Kidney capillary endothelial cell (primary cell): ENCODE measurements at regions not wholly inside any gene's neighbourhood (a gene's known extent, or its start where the extent isn't known, plus 50 kb on each side); places are given as distances from the start of the nearest gene placed in this dataset.

Experiments
- DNase-seq: peaks from one replicate; pipeline ENCODE4 v3.0.0-alpha.2; 2018; ENCODE audit warnings: low spot score

DNA sequence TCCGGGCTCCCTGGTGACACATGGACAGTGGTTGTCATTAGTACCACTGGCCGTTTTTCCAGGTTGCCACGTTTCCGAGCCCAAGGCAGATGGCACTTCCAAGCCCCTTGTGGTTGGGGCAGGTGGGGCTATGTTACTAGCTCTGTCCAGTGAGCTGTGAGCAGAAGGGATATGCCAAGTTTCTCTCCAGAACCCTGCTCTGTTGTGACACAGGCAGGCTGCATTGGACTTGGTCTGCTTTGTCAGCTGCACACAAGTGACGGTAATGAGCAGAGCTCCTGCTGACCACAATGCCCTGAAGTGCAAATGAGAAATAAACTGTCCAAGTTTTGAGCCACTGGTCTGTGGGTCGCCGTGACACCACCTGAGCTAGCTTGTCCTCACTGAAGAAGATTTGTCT lies 118.8 kb downstream of the GYPC start:
- DNase-seq = no peak

- no peak for DNase-seq
Measured at GRCh38 chr2:126775300-126775985, 119.5 kb downstream of the GYPC start.

DNA sequence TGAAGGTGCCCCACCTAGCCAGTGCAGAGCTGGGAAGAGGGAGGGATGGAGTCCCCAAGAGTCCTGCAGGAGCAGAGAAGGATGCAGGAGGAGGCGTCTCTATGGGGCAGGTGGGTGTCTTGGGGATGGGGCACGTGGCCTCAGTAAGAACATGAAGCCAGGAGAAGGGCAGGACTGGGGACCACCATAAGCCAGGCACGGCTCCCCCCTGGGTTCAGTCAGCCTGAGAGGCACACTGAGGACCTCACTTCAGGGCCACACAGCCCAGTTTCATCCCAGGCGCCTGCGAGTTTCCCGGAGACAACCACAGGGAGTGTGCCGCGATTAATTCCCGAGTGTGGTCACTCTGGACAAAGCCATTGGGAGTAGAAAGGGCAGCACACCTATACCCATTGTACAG lies 120.3 kb downstream of the GYPC start:
- no peak for DNase-seq

DNA sequence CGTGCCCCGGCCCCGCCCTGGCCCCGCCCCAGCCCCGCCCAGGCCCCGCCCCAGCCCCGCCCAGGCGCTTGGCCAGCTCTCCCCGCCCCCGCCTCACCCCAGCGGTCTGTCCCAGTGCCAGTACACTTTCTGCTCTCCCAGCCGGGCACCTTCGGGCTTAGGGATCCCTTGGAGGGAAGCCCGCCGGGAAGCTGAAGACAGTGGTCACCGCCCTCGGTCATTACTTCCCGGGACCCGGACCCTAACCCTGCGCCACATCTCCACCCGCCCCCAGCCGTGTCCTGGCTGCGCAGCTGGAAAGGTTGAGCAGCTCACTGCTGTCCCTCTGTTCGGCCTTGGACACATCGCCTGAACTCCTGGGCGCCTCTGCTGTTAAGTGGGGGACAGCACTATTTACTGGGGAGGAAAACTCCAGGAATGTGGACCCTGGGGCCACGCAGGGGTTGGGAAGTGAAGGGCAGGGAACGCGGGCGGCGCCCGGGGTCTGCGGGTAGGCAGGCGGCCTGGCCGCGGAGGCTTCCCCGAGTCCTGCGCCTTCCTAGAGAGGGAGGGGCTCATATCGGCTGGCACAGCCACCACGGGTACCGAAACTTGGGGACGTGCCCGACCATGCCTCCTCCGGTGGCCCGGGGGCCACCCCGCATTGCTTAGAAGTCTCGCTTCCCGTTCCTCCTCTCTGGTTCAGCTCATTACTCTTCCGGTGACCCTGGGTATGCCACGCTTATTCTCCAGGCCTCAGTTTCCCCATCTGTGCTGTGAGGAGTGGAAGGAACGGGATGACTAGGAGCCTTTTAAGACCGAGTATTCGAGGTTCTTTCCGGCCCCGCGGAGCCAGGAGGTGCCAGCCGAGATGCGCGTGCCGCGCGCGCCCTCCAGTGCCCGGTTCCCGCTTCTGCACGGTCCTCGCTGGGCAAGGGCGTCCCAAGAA lies 121.0 kb downstream of the GYPC start:
- DNase-seq = peak; percentile 70

- no peak for DNase-seq
Measured at GRCh38 chr2:126777620-126777978, 121.1 kb upstream of the TEX51 start.

- no peak for DNase-seq
Measured at GRCh38 chr2:126778561-126779501, 119.9 kb upstream of the TEX51 start.

DNA sequence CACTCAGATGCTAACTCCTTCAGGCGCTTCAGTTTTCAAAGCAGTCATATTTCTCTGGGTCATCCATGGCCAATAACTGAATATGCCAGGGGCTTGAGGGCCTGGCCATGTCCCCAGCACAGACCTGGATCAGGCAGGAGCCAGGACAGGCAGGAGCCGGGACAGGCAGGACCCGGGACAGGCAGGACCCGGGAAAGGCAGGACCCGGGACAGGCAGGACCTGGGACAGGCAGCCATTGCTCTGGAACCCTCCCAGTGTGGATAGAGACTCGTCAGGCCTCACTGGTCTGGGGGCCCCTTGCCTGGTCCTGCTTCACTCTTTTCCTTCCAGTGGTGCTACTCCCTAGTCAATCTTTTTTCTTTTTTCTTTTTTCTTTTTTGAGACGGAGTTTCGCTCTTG lies 117.5 kb upstream of the TEX51 start:
- DNase-seq = no peak

DNA sequence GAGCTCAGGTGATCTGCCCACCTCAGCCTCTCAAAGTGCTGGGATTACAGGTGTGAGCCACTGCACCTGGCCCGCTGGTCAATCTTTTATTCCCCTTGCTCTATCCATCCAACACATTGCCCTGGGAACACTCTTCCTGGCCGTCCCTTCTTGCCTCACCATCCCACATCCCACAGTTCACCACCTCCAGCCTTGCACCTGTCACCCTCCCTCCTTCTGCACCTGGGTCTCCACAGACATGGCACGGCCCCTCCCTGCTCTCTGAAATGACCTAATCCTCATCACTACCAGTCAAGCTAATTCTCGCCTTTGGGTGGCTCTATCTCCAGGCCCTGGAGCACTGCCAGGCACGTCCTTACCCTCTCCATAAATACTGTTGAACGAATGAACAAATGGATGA lies 116.9 kb upstream of the TEX51 start:
- no peak for DNase-seq

- DNase-seq = no peak
Measured at GRCh38 chr2:126782648-126783047, 116.0 kb upstream of the TEX51 start.

DNA sequence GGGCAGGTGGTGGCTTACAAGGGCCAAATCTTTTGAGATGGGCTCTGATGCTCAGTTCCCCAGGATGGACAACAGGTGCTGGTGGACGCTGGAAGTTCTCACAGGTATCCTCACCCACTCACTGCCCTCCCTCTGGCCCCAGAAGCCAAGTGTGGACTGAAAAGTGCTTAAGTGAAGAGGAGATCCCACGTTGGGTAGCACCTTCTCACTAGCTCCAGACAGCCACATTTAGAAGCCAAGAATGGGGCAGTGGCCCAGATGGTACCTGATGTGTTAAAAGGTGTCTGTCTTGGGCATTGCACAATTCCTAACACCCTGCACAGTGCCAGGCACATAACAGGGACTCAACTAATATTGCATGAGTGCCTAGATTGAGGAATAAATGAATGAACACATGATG lies 115.3 kb upstream of the TEX51 start:
- no peak for DNase-seq

DNA sequence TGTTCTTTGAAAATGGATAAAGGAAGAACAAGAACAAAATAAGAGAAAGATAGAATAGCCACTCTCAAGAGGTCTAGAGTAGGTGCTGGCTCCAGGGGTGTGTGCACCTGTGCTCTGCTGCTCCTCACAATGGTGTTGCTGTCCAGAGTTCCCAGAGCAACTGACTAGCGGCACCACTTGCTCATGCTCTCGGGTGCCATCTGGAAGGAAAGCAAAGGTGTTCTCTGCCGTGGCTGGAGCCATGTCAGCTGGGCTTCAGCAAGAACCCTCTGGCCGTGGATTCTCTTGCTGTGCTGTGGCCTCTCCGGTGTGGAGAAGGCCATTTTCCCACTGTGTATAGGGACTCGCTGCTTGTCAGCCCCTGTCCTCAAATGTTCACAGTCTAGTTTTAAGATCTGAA lies 114.6 kb upstream of the TEX51 start:
- no peak for DNase-seq

DNA sequence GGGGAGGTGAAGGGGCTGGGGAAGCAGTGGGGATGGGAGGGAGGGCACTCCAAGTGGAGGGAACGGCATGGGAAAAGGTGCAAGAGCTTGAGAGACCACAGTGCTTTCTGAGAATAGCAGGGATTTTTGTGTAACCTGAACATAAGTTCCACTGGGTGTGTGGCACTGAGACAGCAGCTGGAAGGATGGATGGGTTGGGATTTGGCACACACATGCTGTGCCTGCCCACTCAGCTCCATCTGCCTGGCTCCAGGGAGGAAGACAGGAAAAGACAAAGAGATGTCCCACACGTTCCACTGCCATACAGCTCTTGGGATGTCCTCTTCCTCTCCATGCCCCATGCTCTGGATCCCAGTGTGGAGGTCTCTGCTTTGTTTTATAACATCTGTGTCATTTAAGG lies 114.1 kb upstream of the TEX51 start:
- DNase-seq = no peak

DNA sequence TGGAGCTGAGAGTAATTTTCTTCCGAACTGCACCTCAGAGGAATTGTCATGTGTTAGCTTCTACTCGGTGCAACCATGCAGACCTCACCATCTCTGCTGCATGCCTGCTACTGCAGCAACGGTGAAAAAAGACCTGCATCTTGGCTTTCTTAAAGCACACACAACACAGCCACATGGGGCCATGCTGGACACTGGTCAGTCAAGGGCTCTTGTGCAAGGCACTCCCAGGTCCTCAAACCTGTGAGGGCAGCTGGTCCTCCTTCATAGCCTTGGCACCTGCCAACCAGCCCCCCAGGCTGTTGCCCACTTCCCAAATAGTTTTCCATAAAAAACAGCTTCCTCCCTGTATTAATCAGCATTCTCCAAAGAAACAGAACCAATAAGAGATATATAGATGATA lies 113.5 kb upstream of the TEX51 start:
- no peak for DNase-seq

DNA sequence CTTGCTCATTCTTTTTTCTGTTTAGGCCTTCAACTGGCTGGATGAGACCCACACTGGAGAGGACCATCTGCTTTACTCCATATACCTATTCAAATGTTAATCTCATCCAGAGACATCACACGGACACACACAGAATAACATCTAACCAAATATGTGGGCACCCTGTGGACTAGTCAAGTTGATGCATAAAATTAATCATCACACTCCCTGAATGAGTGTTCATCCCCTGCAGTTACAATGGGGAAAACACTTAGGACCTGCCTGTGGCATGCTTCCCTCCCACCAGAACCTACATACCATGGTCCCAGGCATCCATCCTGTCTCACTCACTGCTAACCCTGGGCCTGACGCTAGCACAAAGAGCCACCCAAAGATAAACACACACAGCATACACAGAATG lies 112.8 kb upstream of the TEX51 start:
- DNase-seq = no peak

- DNase-seq = no peak
Measured at GRCh38 chr2:126786765-126787164, 111.9 kb upstream of the TEX51 start.

DNA sequence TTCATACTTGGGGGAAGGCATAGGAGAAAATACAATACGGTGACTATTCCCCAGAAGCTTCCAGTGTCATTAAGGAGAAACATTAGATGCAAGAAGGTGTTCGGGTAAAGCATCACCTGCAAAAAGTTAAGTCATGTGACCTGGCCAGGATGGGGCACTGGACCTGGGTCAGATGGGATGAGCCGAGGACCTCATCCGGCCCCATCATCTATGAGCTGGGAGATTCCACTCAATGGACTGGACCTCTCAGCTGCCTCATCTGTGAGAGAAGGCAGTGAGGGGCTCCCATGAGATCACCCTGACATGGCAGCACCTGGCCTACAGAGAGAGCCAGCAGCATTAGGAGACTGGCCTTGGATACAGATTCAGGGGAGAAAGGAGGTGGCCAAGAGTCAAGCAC lies 111.4 kb upstream of the TEX51 start:
- DNase-seq = no peak

GRCh38 chr2:126788113-126788512 lies 110.6 kb upstream of the TEX51 start:
- DNase-seq = no peak

DNA sequence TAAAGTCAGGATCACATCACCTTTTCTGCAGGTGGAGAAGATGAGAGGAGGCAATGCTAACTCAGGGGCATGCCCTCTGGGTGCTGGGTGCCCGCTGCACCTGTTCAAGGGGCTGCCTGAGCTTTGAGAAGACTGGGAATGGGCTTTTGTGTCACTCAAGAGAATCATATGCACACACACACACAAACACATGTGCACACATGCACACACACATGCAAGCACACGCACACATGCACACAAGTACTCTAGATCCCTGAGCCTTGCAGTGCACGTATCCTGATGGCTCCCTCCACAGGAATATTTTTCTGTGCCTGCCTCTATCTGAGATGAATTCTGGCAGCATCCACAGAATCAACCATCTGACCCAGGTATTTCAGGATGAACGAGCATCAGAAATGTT lies 110.0 kb upstream of the TEX51 start:
- no peak for DNase-seq

DNA sequence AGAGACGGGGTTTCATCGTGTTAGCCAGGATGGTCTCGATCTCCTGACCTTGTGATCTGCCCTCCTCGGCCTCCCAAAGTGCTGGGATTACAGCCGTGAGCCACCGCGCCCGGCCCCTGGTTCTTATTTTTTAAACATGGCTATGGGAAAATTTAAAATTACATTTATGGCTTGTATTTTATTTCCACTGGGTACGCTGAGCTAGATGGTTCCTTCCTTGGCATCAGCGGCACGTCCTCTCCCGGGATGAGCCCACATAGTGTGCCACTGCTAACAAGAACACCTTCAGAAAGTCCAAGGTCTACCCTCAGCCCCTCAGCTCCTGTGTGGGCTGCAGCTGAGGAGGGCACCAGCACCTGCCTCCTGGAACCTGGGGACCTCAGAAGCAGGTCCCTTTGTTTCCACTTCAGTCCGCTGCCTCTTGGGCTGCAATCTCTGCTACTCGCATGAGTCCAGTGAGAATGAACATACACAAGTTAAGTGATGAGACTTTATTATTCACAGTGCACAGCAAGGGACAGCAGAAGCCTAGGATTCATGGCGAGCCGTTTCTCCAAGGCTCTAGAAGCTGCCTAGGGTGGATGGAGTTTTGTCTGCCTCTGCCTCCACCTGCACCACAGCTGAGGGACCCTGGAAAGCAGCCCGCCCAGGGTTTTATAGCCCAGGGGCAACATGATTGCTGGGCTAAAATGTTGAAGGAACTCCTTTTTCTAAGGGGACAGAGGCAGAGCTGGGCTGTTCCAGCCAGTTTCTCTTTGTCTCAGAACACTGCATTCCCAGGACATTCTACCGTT lies 107.5 kb upstream of the TEX51 start:
- no peak for DNase-seq

DNA sequence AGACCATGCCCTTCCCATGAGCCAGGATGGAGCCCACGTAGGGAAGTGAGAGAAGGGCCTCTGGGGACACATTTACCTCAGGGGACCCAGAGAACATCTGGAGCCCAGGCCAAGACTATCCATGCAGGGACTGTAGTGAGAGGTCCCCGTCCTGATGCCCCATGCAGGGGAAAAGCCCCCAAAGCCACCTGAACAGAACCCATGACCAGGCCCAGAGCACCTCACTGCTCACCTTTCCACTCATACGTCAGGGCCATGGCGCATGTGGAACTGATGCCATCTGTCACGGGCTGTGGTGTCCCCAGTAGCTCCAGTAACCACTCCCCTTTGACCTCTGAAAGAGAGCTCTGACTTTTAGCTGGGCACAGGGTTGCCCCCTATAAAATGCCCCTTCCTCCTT lies 106.5 kb upstream of the TEX51 start:
- no peak for DNase-seq

DNA sequence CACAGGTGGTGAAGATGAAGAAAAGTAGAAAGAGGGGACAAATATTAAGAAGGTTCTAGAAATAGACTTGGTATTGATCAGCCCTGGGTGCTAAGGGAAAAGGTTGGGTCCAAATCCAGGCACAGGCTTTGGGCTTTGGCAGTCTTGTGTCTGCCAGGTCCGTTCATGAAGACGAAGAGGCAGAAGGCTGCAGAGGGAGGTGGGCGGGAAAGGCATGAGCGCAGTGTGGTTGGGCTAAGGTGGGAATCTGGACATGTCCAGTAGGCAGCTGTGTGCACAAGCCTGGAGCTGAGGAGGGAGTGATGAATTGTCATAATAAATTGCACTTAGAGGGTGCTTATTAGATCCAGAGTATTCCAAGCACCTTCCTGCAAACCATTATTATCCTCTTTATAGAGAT lies 105.7 kb upstream of the TEX51 start:
- DNase-seq = no peak
